GM23248 (cell line): ENCODE measurements at regions not wholly inside any gene's neighbourhood (a gene's known extent, or its start where the extent isn't known, plus 50 kb on each side); places are given as distances from the start of the nearest gene placed in this dataset.

Source experiments
- EZH2 ChIP-seq: fragments of 200-600 bp; sonication (generic); IDR thresholded peaks from 2 replicates; pipeline ENCODE4 v1.6.1; 2018; ENCODE audit warnings: antibody characterized with exemption, mild to moderate bottlenecking; ENCODE audit not compliant: insufficient read depth, poor library complexity, severe bottlenecking
- EZH2phosphoT487 ChIP-seq: fragments of 200-600 bp; sonication (generic); IDR thresholded peaks from 2 replicates; pipeline ENCODE4 v1.6.1; 2018; ENCODE audit warnings: antibody characterized with exemption, moderate library complexity, mild to moderate bottlenecking, low read depth; ENCODE audit not compliant: insufficient read depth

- TF ChIP-seq EZH2 (no peak), EZH2phosphoT487 (no peak)
Observed at GRCh38 chr9:3674561-3674960, 148.8 kb upstream of the RFX3 start.
